K562 (cell line): ENCODE measurements at regions not wholly inside any gene's neighbourhood (a gene's known extent, or its start where the extent isn't known, plus 50 kb on each side); places are given as distances from the start of the nearest gene placed in this dataset.

ENCODE experiments used
- ATAC-seq: fragments of 200-7000 bp; cut with Tn5 transposase; 3 replicates; pipeline ENCODE4 v1.9.1; 2020; ENCODE audit warnings: moderate library complexity
- BruUV-seq: library from RNA; stranded (reverse); fragments of 400-500 nt; replicated peaks from 2 replicates; lab custom pipeline; 2021; lab: Mats Ljungman, UMichigan
- CTCF ChIA-PET: fragments of 300-600 bp; formaldehyde crosslinking; extraction: SDS; loops from one replicate; lab custom pipeline; 2021; ENCODE audit warnings: low intra/inter-chr PET ratio; lab: Yijun Ruan, JAX
- POLR2A ChIA-PET: fragments of 300-600, 350-650 bp; sonication (Branson Sonifier 250); formaldehyde crosslinking; extraction: SDS; loops from one replicate; lab custom pipeline; 2021; ENCODE audit warnings: antibody characterized with exemption, inconsistent platforms; lab: Yijun Ruan, JAX
- DNase-seq, 4 experiments: peaks; one replicate each; pipeline versions ENCODE4 v3.0.0 to v3.0.0-alpha.2; 2011 to 2018; ENCODE audit warnings: low spot score in 3 of 4, mixed read lengths in 3 of 4; ENCODE audit errors: extremely low read depth in 1 of 4
- FAIRE-seq: peaks from 2 replicates; lab custom pipeline; 2011; peaks lifted over from hg19 to GRCh38; lab: Jason Lieb, UNC
- H2AFZ ChIP-seq: 2 replicates; pipeline ENCODE4 v1.6.0; 2011; ENCODE audit warnings: low read depth, low read length, control low read depth, inconsistent platforms
- H3K27ac ChIP-seq: fragments of 200-600 bp; 3 replicates; pipeline ENCODE4 v1.8.0; 2011; ENCODE audit warnings: low read depth, mild to moderate bottlenecking, control low read depth, inconsistent platforms, low read length, moderate library complexity, mixed read lengths; ENCODE audit errors: extremely low read depth
- H3K27me3 ChIP-seq, 2 experiments: fragments of 300-600 bp in 1 of 2; 2 replicates in 1 of 2; 3 replicates in 1 of 2; pipeline versions ENCODE4 v1.6.0 to v1.8.0; 2011; ENCODE audit warnings: inconsistent platforms in 2 of 2, low read length in 2 of 2, mild to moderate bottlenecking in 1 of 2, mixed read lengths in 1 of 2, moderate library complexity in 1 of 2; ENCODE audit not compliant: control insufficient read depth in 2 of 2, insufficient read depth in 2 of 2
- H3K36me3 ChIP-seq: fragments of 300-600 bp; 3 replicates; pipeline ENCODE4 v1.8.0; 2011; ENCODE audit warnings: mild to moderate bottlenecking, low read length, inconsistent platforms; ENCODE audit not compliant: control insufficient read depth, insufficient read depth
- H3K4me1 ChIP-seq, 2 experiments: fragments of 200-600 bp in 1 of 2; replicated peaks in 1 of 2; 2 replicates in 1 of 2; 3 replicates in 1 of 2; pipeline versions ENCODE4 v1.5.1 to v1.8.0; 2011; ENCODE audit warnings: inconsistent platforms in 2 of 2, low read length in 2 of 2, mild to moderate bottlenecking in 1 of 2, mixed read lengths in 1 of 2, moderate library complexity in 1 of 2; ENCODE audit not compliant: control insufficient read depth in 2 of 2, insufficient read depth in 2 of 2
- H3K4me2 ChIP-seq: 2 replicates; pipeline ENCODE4 v1.6.1; 2011; ENCODE audit warnings: low read length, control low read depth, inconsistent platforms, mixed read lengths; ENCODE audit not compliant: insufficient read depth
- H3K4me3 ChIP-seq: fragments of 200-600 bp; sonication (generic), shearing (Covaris generic); 2 replicates; pipeline ENCODE4 v1.5.1; 2016; ENCODE audit warnings: control low read depth, inconsistent platforms
- H3K79me2 ChIP-seq: fragments of 200-600 bp; 3 replicates; pipeline ENCODE4 v1.8.0; 2011; ENCODE audit warnings: low read length, inconsistent platforms; ENCODE audit not compliant: control insufficient read depth, insufficient read depth
- H3K9ac ChIP-seq, 2 experiments: 2 replicates each; pipeline versions ENCODE4 v1.6.0 to v1.6.1; 2011; ENCODE audit warnings: low read depth in 2 of 2, low read length in 2 of 2, control low read depth in 1 of 2, inconsistent platforms in 1 of 2, mild to moderate bottlenecking in 1 of 2, mixed read lengths in 1 of 2; ENCODE audit not compliant: insufficient read depth in 1 of 2
- H3K9me1 ChIP-seq: one replicate; pipeline ENCODE4 v1.6.0; 2011; ENCODE audit warnings: inconsistent platforms, mild to moderate bottlenecking, low read length, moderate library complexity; ENCODE audit not compliant: control insufficient read depth, insufficient read depth
- H3K9me3 ChIP-seq: replicated peaks from 2 replicates; pipeline ENCODE4 v1.5.1; 2011; ENCODE audit warnings: low read depth, low read length, inconsistent platforms; ENCODE audit not compliant: control insufficient read depth, insufficient read depth
- H4K20me1 ChIP-seq: replicated peaks from 2 replicates; pipeline ENCODE4 v1.6.1; 2011; ENCODE audit warnings: low read length, inconsistent platforms, mixed read lengths; ENCODE audit not compliant: control insufficient read depth, insufficient read depth
- CREB3 ChIP-seq: fragments of 450-650 bp; conservative IDR thresholded peaks from 2 replicates; pipeline ENCODE4 v1.6.1; 2016; ENCODE audit warnings: missing genetic modification characterization, low read depth, mild to moderate bottlenecking, missing compliant biosample characterization, moderate library complexity
- ESRRA ChIP-seq: fragments of 450-650 bp; IDR thresholded peaks from 2 replicates; pipeline ENCODE4 v1.6.1; 2014; ENCODE audit warnings: low read depth, mild to moderate bottlenecking, moderate library complexity, borderline replicate concordance
- FOXJ2 ChIP-seq: fragments of 200-800 bp; sonication (Bioruptor generic); IDR thresholded peaks from 2 replicates; pipeline ENCODE4 v1.6.1; 2016; ENCODE audit warnings: missing genetic modification characterization, missing compliant biosample characterization
- GTF2F1 ChIP-seq: IDR thresholded peaks from 2 replicates; pipeline ENCODE4 v1.6.1; 2011; ENCODE audit warnings: low read depth, low read length, improper control_type of control experiment
- HLTF ChIP-seq: fragments of 450-650 bp; IDR thresholded peaks from 2 replicates; pipeline ENCODE4 v1.6.1; 2016
- HSF4 ChIP-seq: fragments of 250-450 bp; sonication (Bioruptor Pico); IDR thresholded peaks from 2 replicates; pipeline ENCODE4 v2.1.2; 2022; ENCODE audit warnings: mild to moderate bottlenecking, moderate library complexity, borderline replicate concordance
- L3MBTL2 ChIP-seq: fragments of 450-650 bp; IDR thresholded peaks from 2 replicates; pipeline ENCODE4 v1.6.1; 2016; ENCODE audit warnings: mild to moderate bottlenecking, moderate library complexity
- LCOR ChIP-seq: sonication (generic); formaldehyde crosslinking; IDR thresholded peaks from 2 replicates; pipeline ENCODE4 v1.8.0; 2022; ENCODE audit warnings: mild to moderate bottlenecking, missing genetic modification reagents
- MAX ChIP-seq: sonication (generic); formaldehyde crosslinking; IDR thresholded peaks from 2 replicates; pipeline ENCODE4 v1.9.0; 2022; ENCODE audit warnings: mild to moderate bottlenecking, missing genetic modification reagents
- TAF15 ChIP-seq: fragments of 200-400 bp; formaldehyde crosslinking; IDR thresholded peaks from 2 replicates; pipeline ENCODE4 v1.6.1; 2017; ENCODE audit warnings: mild to moderate bottlenecking, low read depth, low read length, moderate library complexity
- TEAD1 ChIP-seq, 2 experiments: fragments of 450-650 bp in 1 of 2; sonication (generic) in 1 of 2; formaldehyde crosslinking; IDR thresholded peaks; 2 replicates each; pipeline versions ENCODE4 v1.4.0 to v1.8.0; 2020 to 2022; ENCODE audit warnings: mild to moderate bottlenecking in 2 of 2, missing genetic modification reagents in 1 of 2
- XRCC5 ChIP-seq: fragments of 200-400 bp; formaldehyde crosslinking; IDR thresholded peaks from 2 replicates; pipeline ENCODE4 v1.6.1; 2017; ENCODE audit warnings: low read depth, mild to moderate bottlenecking, low read length
- ZBED1 ChIP-seq: IDR thresholded peaks from 2 replicates; pipeline ENCODE4 v1.6.1; 2014
- ZNF134 ChIP-seq: fragments of 250-450 bp; sonication (Bioruptor Pico); conservative IDR thresholded peaks from 2 replicates; pipeline ENCODE4 v1.4.0; 2020
- ZNF274 ChIP-seq: IDR thresholded peaks from 2 replicates; pipeline ENCODE4 v1.6.1; 2011; ENCODE audit warnings: low read depth, mild to moderate bottlenecking, low read length, moderate library complexity, borderline replicate concordance
- ZNF57 ChIP-seq: fragments of 450-650 bp; formaldehyde crosslinking; IDR thresholded peaks from 2 replicates; pipeline ENCODE4 v1.4.0; 2020; ENCODE audit warnings: mild to moderate bottlenecking, moderate library complexity
- WGBS: fragments of 100-300 bp; shearing (Covaris generic); methylation state at CpG from one replicate; pipeline ENCODE4 v1.1.6; 2016; ENCODE audit warnings: low coverage, mixed read lengths; ENCODE audit not compliant: insufficient coverage; ENCODE audit errors: missing lambda C conversion rate; 5-methylcytosine and 5-hydroxymethylcytosine counted together
- in situ Hi-C: fragments of 300-500 bp; cut with MboI; formaldehyde crosslinking; loops from 4 replicates; pipeline ENCODE4 v1.15.0; 2018; ENCODE audit warnings: inconsistent platforms, mixed read lengths
- intact Hi-C: fragments of 100-400 bp; cut with micrococcal nuclease; formaldehyde crosslinking; loops from 2 replicates; pipeline ENCODE4 v1.14.2; 2022

DNA sequence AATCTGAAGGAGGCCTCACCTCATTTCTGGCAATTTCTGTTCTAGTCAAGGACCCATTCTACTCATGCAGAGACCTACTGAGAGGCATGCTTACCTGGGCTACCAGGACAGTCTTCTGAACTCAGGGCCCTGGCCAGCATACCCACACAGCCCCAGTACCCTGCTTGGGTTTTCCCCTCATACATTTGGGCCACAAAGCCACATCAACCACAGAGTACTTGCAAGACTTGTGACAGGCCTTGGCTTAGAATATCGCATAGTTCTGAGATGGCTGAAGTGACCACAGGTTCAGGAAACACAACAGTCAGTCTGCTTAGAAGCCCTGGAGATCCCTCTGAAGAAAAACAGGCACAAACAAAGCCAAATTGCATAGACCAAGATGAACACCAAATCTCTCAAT is 758.8 kb upstream of the CDH9 start (continued):
- TF ChIP-seq TAF15 (no peak), TEAD1 (CRISPR knock-in tag; IDR thresholded peaks at IDR 0.05) (no peak), ZBED1 (no peak), GTF2F1 (no peak)

GRCh38 chr5:27788184-27788583 is 749.8 kb upstream of the CDH9 start:
- in situ Hi-C loops (no loop called here), intact Hi-C loops (no loop called here)
- no peaks in the 10 kb centered on the region for H4K20me1 ChIP-seq
- FAIRE-seq (no peak), ATAC-seq (no peak), DNase-seq (no peak)
- WGBS, result 2% methylated on average over 2 of the region's 2 CpGs
- no peak overlapping the region for H2AFZ ChIP-seq
- BruUV-seq, result no TSS peak
- no peak overlapping the region for H3K4me3 ChIP-seq
- ChIA-PET POLR2A (no interaction called here), CTCF (no interaction called here)
- TF ChIP-seq HSF4 (no peak), LCOR (no peak), XRCC5 (no peak), CREB3 (no peak), FOXJ2 (tag) (no peak), HLTF (no peak), ZNF274 (no peak), L3MBTL2 (no peak), ZNF57 (CRISPR knock-in tag) (no peak), MAX (CRISPR knock-in tag) (no peak), ZNF134 (no peak), ESRRA (no peak)
- no peaks in the 10 kb centered on the region for H3K9me3 ChIP-seq
- H3K79me2 ChIP-seq, result no peaks in the 10 kb centered on the region
- H3K4me2 ChIP-seq, result no peak overlapping the region
- no peaks in the 10 kb centered on the region for H3K36me3 ChIP-seq
- no peaks in the 10 kb centered on the region for H3K9me1 ChIP-seq
- no peaks in the 10 kb centered on the region for H3K27me3 ChIP-seq
- no peaks in the 10 kb centered on the region for H3K4me1 ChIP-seq
- no peak overlapping the region for H3K27ac ChIP-seq
- no peak overlapping the region for H3K9ac ChIP-seq
